ENCODE measurements at regions not wholly inside any gene's neighbourhood (a gene's known extent, or its start where the extent isn't known, plus 50 kb on each side); places are given as distances from the start of the nearest gene placed in this dataset.

DNA sequence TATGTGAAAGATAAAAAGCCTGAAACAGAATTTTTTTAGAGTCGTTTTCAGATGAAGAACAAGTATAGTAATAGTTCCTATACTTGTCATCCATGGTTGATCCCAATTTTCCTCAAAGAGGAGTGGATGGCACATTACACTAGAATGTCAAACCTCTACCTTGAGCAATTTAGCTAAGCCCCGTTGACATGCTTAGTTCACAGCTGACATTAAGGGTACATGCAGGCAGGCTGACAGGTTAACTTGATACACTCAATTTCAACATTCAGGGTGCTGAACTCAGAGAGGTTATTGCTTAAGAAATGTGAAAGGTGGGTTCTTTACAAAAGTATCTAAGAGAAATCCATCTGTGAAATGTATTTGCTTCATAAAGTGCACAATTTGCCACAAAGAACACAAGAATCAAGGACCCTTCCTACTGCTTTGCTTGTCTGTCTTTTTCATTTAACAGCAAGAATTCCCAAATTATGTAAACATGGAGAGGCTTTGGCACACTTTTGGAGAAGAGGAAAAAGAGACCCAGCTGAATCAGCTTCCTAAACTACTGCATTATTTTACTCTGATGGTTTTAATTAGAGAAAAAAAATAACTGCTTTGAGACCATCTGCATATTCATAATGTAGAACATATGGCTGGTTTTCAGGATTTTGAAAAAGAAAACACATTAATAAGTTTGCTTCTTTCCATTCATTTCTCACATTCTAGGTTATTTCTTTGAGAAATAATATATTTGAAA, 122.5 kb upstream of the DDIT4L start:
- Histone ChIP-seq H3K36me3 (ENCODE audit: control insufficient read depth, insufficient read depth, low read length) (no peaks in the 10 kb centered on the region), H3K4me3 (replicated peaks; ENCODE audit: low read depth, low read length) (no peak overlapping the region), H3K27me3 (replicated peaks; ENCODE audit: control insufficient read depth, insufficient read depth, low read length) (no peaks in the 10 kb centered on the region)
- TF ChIP-seq, protein P1, sequence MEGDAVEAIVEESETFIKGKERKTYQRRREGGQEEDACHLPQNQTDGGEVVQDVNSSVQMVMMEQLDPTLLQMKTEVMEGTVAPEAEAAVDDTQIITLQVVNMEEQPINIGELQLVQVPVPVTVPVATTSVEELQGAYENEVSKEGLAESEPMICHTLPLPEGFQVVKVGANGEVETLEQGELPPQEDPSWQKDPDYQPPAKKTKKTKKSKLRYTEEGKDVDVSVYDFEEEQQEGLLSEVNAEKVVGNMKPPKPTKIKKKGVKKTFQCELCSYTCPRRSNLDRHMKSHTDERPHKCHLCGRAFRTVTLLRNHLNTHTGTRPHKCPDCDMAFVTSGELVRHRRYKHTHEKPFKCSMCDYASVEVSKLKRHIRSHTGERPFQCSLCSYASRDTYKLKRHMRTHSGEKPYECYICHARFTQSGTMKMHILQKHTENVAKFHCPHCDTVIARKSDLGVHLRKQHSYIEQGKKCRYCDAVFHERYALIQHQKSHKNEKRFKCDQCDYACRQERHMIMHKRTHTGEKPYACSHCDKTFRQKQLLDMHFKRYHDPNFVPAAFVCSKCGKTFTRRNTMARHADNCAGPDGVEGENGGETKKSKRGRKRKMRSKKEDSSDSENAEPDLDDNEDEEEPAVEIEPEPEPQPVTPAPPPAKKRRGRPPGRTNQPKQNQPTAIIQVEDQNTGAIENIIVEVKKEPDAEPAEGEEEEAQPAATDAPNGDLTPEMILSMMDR (IDR thresholded peaks at IDR 0.05; ENCODE audit: insufficient read depth, low read length, poor library complexity, severe bottlenecking): no peak
- no peak for DNase-seq (ENCODE audit: extremely low read depth, insufficient read length)

GRCh38 chr4:100311181-100311580, 120.9 kb upstream of the DDIT4L start:
- Histone ChIP-seq H3K4me3 (replicated peaks; ENCODE audit: low read depth, low read length) (no peak overlapping the region), H3K36me3 (ENCODE audit: control insufficient read depth, insufficient read depth, low read length) (no peaks in the 10 kb centered on the region), H3K27me3 (replicated peaks; ENCODE audit: control insufficient read depth, insufficient read depth, low read length) (no peaks in the 10 kb centered on the region; the same call in 1 of the 2 replicates)
- TF ChIP-seq, protein P1 (IDR thresholded peaks at IDR 0.05; ENCODE audit: insufficient read depth, low read length, poor library complexity, severe bottlenecking): peak; percentile 11
- DNase-seq (ENCODE audit: extremely low read depth, insufficient read length): no peak

DNA sequence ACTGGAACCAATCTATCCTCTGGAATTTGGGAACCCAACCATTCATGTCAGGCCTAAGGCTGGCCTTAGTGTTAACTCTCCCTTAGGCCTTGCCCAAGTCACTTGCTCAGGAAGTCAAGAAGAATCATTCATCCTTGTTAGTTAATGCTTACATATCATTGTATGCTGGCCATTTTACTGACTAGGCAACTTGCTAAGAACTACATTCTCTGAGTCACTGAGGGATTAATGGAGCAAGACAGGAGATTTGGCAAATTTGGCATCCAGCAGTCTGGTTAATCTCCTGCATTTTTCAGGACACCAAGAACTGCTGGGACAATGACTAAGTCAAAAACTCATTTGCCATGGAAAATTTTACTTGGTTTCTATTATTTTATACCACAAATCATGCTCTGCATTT, 115.8 kb upstream of the DDIT4L start:
- Histone ChIP-seq H3K27me3 (replicated peaks; ENCODE audit: control insufficient read depth, insufficient read depth, low read length) (no peaks in the 10 kb centered on the region; the same call in 1 of the 2 replicates), H3K4me3 (replicated peaks; ENCODE audit: low read depth, low read length) (no peak overlapping the region), H3K36me3 (ENCODE audit: control insufficient read depth, insufficient read depth, low read length) (no peaks in the 10 kb centered on the region)
- TF ChIP-seq, protein P1 (IDR thresholded peaks at IDR 0.05; ENCODE audit: insufficient read depth, low read length, poor library complexity, severe bottlenecking): no peak
- no peak for DNase-seq (ENCODE audit: extremely low read depth, insufficient read length)

GRCh38 chr4:100302061-100303026, 112.1 kb upstream of the DDIT4L start:
- TF ChIP-seq, protein P1 (IDR thresholded peaks at IDR 0.05; ENCODE audit: insufficient read depth, low read length, poor library complexity, severe bottlenecking): no peak
- Histone ChIP-seq H3K4me3 (replicated peaks; ENCODE audit: low read depth, low read length) (no peak overlapping the region), H3K36me3 (ENCODE audit: control insufficient read depth, insufficient read depth, low read length) (no peaks in the 10 kb centered on the region), H3K27me3 (replicated peaks; ENCODE audit: control insufficient read depth, insufficient read depth, low read length) (no peaks in the 10 kb centered on the region; the same call in 1 of the 2 replicates)
- no peak for DNase-seq (ENCODE audit: extremely low read depth, insufficient read length)

DNA sequence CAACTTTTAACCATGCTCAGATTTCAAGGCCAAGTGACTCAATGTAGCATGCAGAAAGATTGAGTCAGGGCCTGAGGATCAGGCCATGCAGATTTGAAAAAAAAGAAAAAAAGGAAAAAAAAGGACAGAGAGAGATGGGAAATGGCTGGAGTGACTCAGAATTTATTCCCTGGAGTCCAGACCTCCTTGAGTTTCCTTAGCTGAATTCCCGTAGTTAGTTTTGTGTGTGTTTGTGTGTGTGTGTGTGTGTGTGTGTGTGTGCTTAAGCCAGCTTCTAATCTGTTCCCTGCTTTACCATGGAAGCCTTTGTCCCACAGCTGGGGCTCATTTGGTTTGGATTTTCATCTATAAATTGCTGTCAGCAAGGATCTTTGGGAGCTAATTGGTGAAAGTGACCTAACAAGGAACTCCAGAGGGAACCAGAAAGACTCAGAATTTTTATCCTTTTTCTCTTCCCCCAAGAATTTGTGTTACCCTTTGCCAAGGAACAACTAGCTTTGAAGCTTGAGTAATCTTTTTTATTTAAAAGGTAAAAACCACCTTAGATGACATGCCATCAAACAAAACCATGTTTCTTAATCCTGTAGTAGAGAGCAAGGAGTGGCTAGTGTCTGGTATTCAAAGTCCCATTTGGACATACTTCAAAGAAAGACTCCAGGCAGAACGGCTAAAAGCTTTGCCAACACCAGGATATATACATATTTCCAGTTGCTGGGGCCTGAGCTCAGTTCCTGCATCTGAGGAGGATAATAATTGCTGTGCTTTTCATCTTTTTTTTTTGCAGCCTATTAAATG, 109.0 kb upstream of the DDIT4L start:
- no peaks in the 10 kb centered on the region for H3K27me3 ChIP-seq (replicated peaks; ENCODE audit: control insufficient read depth, insufficient read depth, low read length)
- no peak overlapping the region for H3K4me3 ChIP-seq (replicated peaks; ENCODE audit: low read depth, low read length)
- no peak for DNase-seq (ENCODE audit: extremely low read depth, insufficient read length)
- H3K36me3 ChIP-seq (ENCODE audit: control insufficient read depth, insufficient read depth, low read length): no peaks in the 10 kb centered on the region
- TF ChIP-seq, protein P1 (IDR thresholded peaks at IDR 0.05; ENCODE audit: insufficient read depth, low read length, poor library complexity, severe bottlenecking): no peak

Measured in GM06990 (cell line).